MCF 10A (cell line): ENCODE measurements at regions not wholly inside any gene's neighbourhood (a gene's known extent, or its start where the extent isn't known, plus 50 kb on each side); places are given as distances from the start of the nearest gene placed in this dataset.

Experiments
- BruUV-seq: library from RNA; stranded (reverse); fragments of 400-500 nt; replicated peaks from 2 replicates; lab custom pipeline; 2021; lab: Mats Ljungman, UMichigan
- CTCF ChIA-PET: fragments of 300-600 bp; sonication (Branson Sonifier 250); formaldehyde crosslinking; extraction: SDS; loops from one replicate; lab custom pipeline; 2021; ENCODE audit warnings: antibody characterized with exemption, inconsistent platforms; lab: Yijun Ruan, JAX
- POLR2A ChIA-PET: fragments of 300-600, 350-650 bp; sonication (Branson Sonifier 250); formaldehyde crosslinking; extraction: SDS; loops from one replicate; lab custom pipeline; 2020; ENCODE audit warnings: antibody characterized with exemption, inconsistent platforms; lab: Yijun Ruan, JAX
- DNase-seq: peaks from one replicate; pipeline ENCODE4 v3.0.0-alpha.2; 2018; ENCODE audit not compliant: unreplicated experiment
- H3K27ac Mint-ChIP-seq: one replicate; pipeline ENCODE4 v1.8.0; 2022; ENCODE audit warnings: mild to moderate bottlenecking, low read depth, mixed read lengths; ENCODE audit not compliant: unreplicated experiment
- H3K27me3 Mint-ChIP-seq: one replicate; pipeline ENCODE4 v1.8.0; 2022; ENCODE audit warnings: mixed read lengths; ENCODE audit not compliant: insufficient read depth, unreplicated experiment
- H3K36me3 Mint-ChIP-seq: one replicate; pipeline ENCODE4 v1.8.0; 2022; ENCODE audit warnings: mild to moderate bottlenecking, moderate library complexity, mixed read lengths; ENCODE audit not compliant: insufficient read depth, unreplicated experiment
- H3K4me1 Mint-ChIP-seq: one replicate; pipeline ENCODE4 v1.8.0; 2022; ENCODE audit warnings: mixed read lengths; ENCODE audit not compliant: insufficient read depth, unreplicated experiment
- H3K4me3 Mint-ChIP-seq: one replicate; pipeline ENCODE4 v1.8.0; 2022; ENCODE audit warnings: mild to moderate bottlenecking, moderate library complexity, mixed read lengths; ENCODE audit not compliant: unreplicated experiment
- H3K9me3 Mint-ChIP-seq: one replicate; pipeline ENCODE4 v1.8.0; 2022; ENCODE audit warnings: mixed read lengths; ENCODE audit not compliant: unreplicated experiment
- intact Hi-C: fragments of 100-400 bp; cut with micrococcal nuclease; formaldehyde crosslinking; loops from 2 replicates; pipeline ENCODE4 v1.14.1; 2022
- TF ChIP-seq, protein P1 (sequence below): fragments of 200-600 bp; IDR thresholded peaks from one replicate; pipeline ENCODE4 v1.8.0; 2022; ENCODE audit warnings: antibody characterized with exemption, mild to moderate bottlenecking; ENCODE audit not compliant: unreplicated experiment

- Mint-ChIP-seq H3K9me3 (peaks cover 10% of the 10 kb centered on the region), H3K4me3 (no peak overlapping the region), H3K27me3 (no peaks in the 10 kb centered on the region), H3K36me3 (no peaks in the 10 kb centered on the region), H3K4me1 (peaks cover 9% of the 10 kb centered on the region), H3K27ac (no peak overlapping the region)
- TF ChIP-seq, protein P1, sequence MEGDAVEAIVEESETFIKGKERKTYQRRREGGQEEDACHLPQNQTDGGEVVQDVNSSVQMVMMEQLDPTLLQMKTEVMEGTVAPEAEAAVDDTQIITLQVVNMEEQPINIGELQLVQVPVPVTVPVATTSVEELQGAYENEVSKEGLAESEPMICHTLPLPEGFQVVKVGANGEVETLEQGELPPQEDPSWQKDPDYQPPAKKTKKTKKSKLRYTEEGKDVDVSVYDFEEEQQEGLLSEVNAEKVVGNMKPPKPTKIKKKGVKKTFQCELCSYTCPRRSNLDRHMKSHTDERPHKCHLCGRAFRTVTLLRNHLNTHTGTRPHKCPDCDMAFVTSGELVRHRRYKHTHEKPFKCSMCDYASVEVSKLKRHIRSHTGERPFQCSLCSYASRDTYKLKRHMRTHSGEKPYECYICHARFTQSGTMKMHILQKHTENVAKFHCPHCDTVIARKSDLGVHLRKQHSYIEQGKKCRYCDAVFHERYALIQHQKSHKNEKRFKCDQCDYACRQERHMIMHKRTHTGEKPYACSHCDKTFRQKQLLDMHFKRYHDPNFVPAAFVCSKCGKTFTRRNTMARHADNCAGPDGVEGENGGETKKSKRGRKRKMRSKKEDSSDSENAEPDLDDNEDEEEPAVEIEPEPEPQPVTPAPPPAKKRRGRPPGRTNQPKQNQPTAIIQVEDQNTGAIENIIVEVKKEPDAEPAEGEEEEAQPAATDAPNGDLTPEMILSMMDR = no peak
- BruUV-seq = no TSS peak
- DNase-seq = no peak
- CTCF ChIA-PET = no interaction called here
- intact Hi-C loops = no loop called here
- POLR2A ChIA-PET = no interaction called here
These were observed 667.3 kb downstream of the NPHP4 start for GRCh38 chr1:5324883-5325282.

DNA sequence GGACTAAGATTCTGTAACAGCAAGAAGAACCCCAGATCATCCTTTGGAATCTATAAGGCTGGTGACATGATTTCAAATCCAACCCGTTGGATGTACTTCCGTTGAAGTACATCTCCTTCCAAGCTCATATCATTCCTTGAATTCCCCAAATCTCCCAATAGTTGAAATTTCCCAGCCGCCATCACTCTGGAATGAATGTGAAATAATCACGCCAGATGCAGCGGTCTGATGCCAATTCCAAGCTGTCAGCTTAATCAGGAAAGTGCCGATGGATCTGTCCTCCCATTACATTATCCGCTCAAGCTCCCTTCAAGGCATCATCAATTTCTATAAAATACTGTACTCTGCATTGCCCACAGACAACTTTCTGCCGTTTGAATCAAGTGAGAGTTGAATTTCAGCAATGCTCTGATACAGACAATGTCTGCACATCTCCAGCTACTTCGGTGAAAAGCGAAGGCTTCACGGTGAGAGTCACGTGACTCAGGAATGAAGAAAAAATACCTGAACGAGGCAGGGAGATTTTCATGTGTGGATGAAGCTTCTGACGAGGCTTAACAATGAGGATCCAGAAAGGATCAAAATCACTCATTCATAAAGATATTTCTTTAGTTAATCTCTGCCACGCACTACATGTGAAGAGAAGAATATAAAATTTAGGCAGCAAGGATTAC lies 663.9 kb downstream of the AJAP1 start:
- no peak for DNase-seq
- no TSS peak for BruUV-seq
- intact Hi-C loops = no loop called here
- POLR2A ChIA-PET = interaction anchor here (0.7 kb wide), 2 partner anchors 23 to 358 kb away, joined by 3 read pairs; no protein-coding TSS in a partner anchor
- Mint-ChIP-seq H3K36me3 (no peaks in the 10 kb centered on the region), H3K4me3 (no peak overlapping the region), H3K27me3 (peaks cover 31% of the 10 kb centered on the region), H3K9me3 (peaks cover 7% of the 10 kb centered on the region), H3K4me1 (no peaks in the 10 kb centered on the region), H3K27ac (no peak overlapping the region)
- CTCF ChIA-PET = no interaction called here
- TF ChIP-seq, protein P1 = no peak

DNA sequence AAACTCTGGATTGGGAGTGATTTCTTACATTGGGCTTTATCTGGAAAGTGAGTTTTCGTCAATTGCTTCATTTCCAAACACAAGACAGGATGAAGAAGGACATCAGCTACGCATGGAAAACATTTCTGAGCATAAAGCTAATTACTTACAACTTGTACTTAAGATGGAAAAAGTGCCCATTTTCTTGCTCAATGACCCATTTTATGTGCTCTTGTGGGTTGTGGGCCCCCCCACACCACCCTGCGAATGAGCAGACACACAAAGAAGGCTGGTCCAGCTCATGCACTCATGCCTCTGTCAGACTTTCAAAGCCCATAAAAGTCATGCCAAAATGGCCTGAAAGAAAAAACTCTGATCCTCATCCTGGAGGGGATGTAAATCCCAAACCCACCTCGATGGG lies 663.0 kb downstream of the AJAP1 start:
- TF ChIP-seq, protein P1 = no peak
- intact Hi-C loops = no loop called here
- Mint-ChIP-seq H3K9me3 (peaks cover 7% of the 10 kb centered on the region), H3K36me3 (no peaks in the 10 kb centered on the region), H3K27me3 (peaks cover 37% of the 10 kb centered on the region), H3K27ac (no peak overlapping the region), H3K4me3 (no peak overlapping the region), H3K4me1 (no peaks in the 10 kb centered on the region)
- CTCF ChIA-PET = interaction anchor here (1.3 kb wide), 1 partner anchor 76 kb away, joined by 3 read pairs; no protein-coding TSS in a partner anchor
- no peak for DNase-seq
- POLR2A ChIA-PET = interaction anchor here (0.7 kb wide), 1 partner anchor 24 kb away, joined by 3 read pairs; no protein-coding TSS in a partner anchor
- BruUV-seq = no TSS peak

DNA sequence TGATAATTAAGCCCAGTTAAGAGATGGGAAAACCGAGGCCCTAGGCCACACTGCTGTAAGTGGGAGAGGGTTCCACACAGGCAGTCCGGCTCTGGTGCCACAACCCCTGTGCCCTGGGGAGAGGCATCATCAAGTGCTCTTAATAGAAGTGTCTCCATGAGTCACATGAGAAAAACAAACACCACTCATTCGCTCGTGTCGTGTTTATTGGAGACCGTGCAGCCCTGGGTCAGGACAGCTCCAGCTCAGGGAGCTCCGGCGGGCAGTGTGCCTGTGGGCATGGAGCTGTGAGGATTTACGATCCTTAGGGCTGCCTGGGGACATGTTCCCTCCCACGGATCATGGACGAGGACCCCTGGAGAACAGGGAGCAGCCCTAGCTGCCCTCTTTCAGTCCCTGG lies 658.5 kb downstream of the AJAP1 start:
- CTCF ChIA-PET = no interaction called here
- DNase-seq = no peak

More for the DNA sequence above, 658.5 kb downstream of the AJAP1 start:
- intact Hi-C loops = no loop called here
- BruUV-seq = no TSS peak
- Mint-ChIP-seq H3K9me3 (peaks cover 7% of the 10 kb centered on the region), H3K27ac (no peak overlapping the region), H3K4me3 (no peak overlapping the region), H3K36me3 (no peaks in the 10 kb centered on the region), H3K4me1 (no peaks in the 10 kb centered on the region), H3K27me3 (peaks cover 59% of the 10 kb centered on the region)
- POLR2A ChIA-PET = no interaction called here
- TF ChIP-seq, protein P1 = no peak
